A549 (cell line): ENCODE measurements at regions not wholly inside any gene's neighbourhood (a gene's known extent, or its start where the extent isn't known, plus 50 kb on each side); places are given as distances from the start of the nearest gene placed in this dataset.

ENCODE experiments used
- ATAC-seq, 2 experiments: fragments of 200-7000 bp in 1 of 2; fragments of >200 bp in 1 of 2; cut with Nextera tagmentation in 1 of 2; cut with Tn5 transposase in 1 of 2; 3 replicates each; pipeline versions ENCODE4 v1.8.0 to v1.9.1; 2018 to 2020; ENCODE audit warnings: mild to moderate bottlenecking in 1 of 2, moderate library complexity in 1 of 2
- CTCF ChIA-PET: fragments of 300-600 bp; sonication (Branson Sonifier 250); formaldehyde crosslinking; extraction: SDS; loops from one replicate; lab custom pipeline; 2021; ENCODE audit warnings: antibody characterized with exemption, inconsistent platforms; lab: Yijun Ruan, JAX
- POLR2A ChIA-PET: fragments of 350-600 bp; formaldehyde crosslinking; extraction: SDS; loops from one replicate; lab custom pipeline; 2021; ENCODE audit warnings: antibody characterized with exemption, inconsistent platforms; lab: Yijun Ruan, JAX
- DNase-seq, 2 experiments: peaks; one replicate each; pipeline versions ENCODE4 v3.0.0 to v3.0.0-alpha.2; 2011 to 2016; ENCODE audit warnings: low read depth in 1 of 2, low spot score in 1 of 2
- FAIRE-seq: peaks from 2 replicates; lab custom pipeline; 2011; peaks lifted over from hg19 to GRCh38; lab: Jason Lieb, UNC
- H3K27ac ChIP-seq, 2 experiments: fragments of >200 bp; sonication (Bioruptor Twin); formaldehyde crosslinking; 3 replicates each; pipeline ENCODE4 v1.5.1; 2016 to 2017
- H3K4me1 ChIP-seq: fragments of >200 bp; sonication (Bioruptor Twin); formaldehyde crosslinking; 3 replicates; pipeline ENCODE4 v1.6.1; 2016
- H3K4me2 ChIP-seq: fragments of >200 bp; sonication (Bioruptor Twin); formaldehyde crosslinking; 3 replicates; pipeline ENCODE4 v1.6.1; 2016
- H3K4me3 ChIP-seq: fragments of >200 bp; sonication (Bioruptor Twin); formaldehyde crosslinking; 3 replicates; pipeline ENCODE4 v1.5.1; 2016
- H3K9me3 ChIP-seq: fragments of >200 bp; sonication (Bioruptor Twin); formaldehyde crosslinking; 3 replicates; pipeline ENCODE4 v1.6.1; 2016
- CBX2 ChIP-seq: fragments of 200-600 bp; sonication (generic); IDR thresholded peaks from 2 replicates; pipeline ENCODE4 v1.6.1; 2016; ENCODE audit warnings: low read depth, mild to moderate bottlenecking, borderline replicate concordance
- CEBPB ChIP-seq, 2 experiments: fragments of >200 bp in 1 of 2; sonication (Bioruptor Twin) in 1 of 2; formaldehyde crosslinking in 1 of 2; IDR thresholded peaks; 2 replicates each; pipeline ENCODE4 v1.6.1; 2012 to 2016
- CHD2 ChIP-seq: fragments of 150-350 bp; IDR thresholded peaks from 2 replicates; pipeline ENCODE4 v1.6.1; 2014; ENCODE audit warnings: low read length; ENCODE audit not compliant: partially characterized antibody
- FOSL2 ChIP-seq, 2 experiments: fragments of 450-650 bp in 1 of 2; fragments of >200 bp in 1 of 2; sonication (Bioruptor Twin) in 1 of 2; formaldehyde crosslinking; IDR thresholded peaks; 2 replicates each; pipeline versions ENCODE4 v1.5.0 to v1.6.1; 2016 to 2020; ENCODE audit warnings: mild to moderate bottlenecking in 1 of 2, moderate library complexity in 1 of 2
- HDAC2 ChIP-seq: fragments of 200-600 bp; sonication (generic); IDR thresholded peaks from 2 replicates; pipeline ENCODE4 v1.6.1; 2016
- HEYL ChIP-seq: fragments of 250-450 bp; sonication (Bioruptor Pico); IDR thresholded peaks from 2 replicates; pipeline ENCODE4 v1.8.0; 2021; ENCODE audit warnings: mild to moderate bottlenecking, moderate library complexity
- HOXA7 ChIP-seq: fragments of 250-450 bp; sonication (Bioruptor Pico); IDR thresholded peaks from 2 replicates; pipeline ENCODE4 v1.5.0; 2020; ENCODE audit warnings: mild to moderate bottlenecking, moderate library complexity
- HOXB13 ChIP-seq: fragments of 250-450 bp; sonication (Bioruptor Pico); IDR thresholded peaks from 2 replicates; pipeline ENCODE4 v1.5.0; 2020; ENCODE audit warnings: low read depth, mild to moderate bottlenecking, moderate library complexity
- HOXB5 ChIP-seq: fragments of 250-450 bp; sonication (Bioruptor Pico); IDR thresholded peaks from 2 replicates; pipeline ENCODE4 v1.5.0; 2020; ENCODE audit warnings: mild to moderate bottlenecking, moderate library complexity
- JUN ChIP-seq, 2 experiments: fragments of >200 bp; sonication (Bioruptor Twin); formaldehyde crosslinking; IDR thresholded peaks; 2 replicates in 1 of 2; 3 replicates in 1 of 2; pipeline ENCODE4 v1.6.1; 2016 to 2017
- JUNB ChIP-seq: fragments of >200 bp; sonication (Bioruptor Twin); formaldehyde crosslinking; IDR thresholded peaks from 2 replicates; pipeline ENCODE4 v1.6.1; 2016
- KDM5A ChIP-seq: fragments of 200-600 bp; sonication (generic); IDR thresholded peaks from 2 replicates; pipeline ENCODE4 v1.6.1; 2016; ENCODE audit warnings: antibody characterized with exemption, mild to moderate bottlenecking
- MAFK ChIP-seq: fragments of 450-650 bp; IDR thresholded peaks from 2 replicates; pipeline ENCODE4 v1.6.1; 2014; ENCODE audit not compliant: partially characterized antibody
- MYC ChIP-seq: IDR thresholded peaks from 2 replicates; pipeline ENCODE4 v1.6.1; 2012; ENCODE audit warnings: mild to moderate bottlenecking, inconsistent platforms, low read length, improper control_type of control experiment, borderline replicate concordance
- NR3C1 ChIP-seq: fragments of >200 bp; sonication (Bioruptor Twin); formaldehyde crosslinking; IDR thresholded peaks from 3 replicates; pipeline ENCODE4 v1.6.1; 2017
- PBX3 ChIP-seq: IDR thresholded peaks from 2 replicates; pipeline ENCODE4 v1.6.1; 2012
- RFX5 ChIP-seq: fragments of 450-650 bp; IDR thresholded peaks from 2 replicates; pipeline ENCODE4 v1.7.1; 2014; ENCODE audit warnings: antibody characterized with exemption, mild to moderate bottlenecking, moderate library complexity
- RNF2 ChIP-seq: fragments of 200-600 bp; sonication (generic); IDR thresholded peaks from 2 replicates; pipeline ENCODE4 v1.6.1; 2016; ENCODE audit warnings: low read depth, mild to moderate bottlenecking, antibody characterized with exemption, moderate library complexity, borderline replicate concordance
- SREBF2 ChIP-seq: fragments of 450-650 bp; IDR thresholded peaks from 2 replicates; pipeline ENCODE4 v1.6.1; 2014; ENCODE audit warnings: mild to moderate bottlenecking, moderate library complexity
- ZSCAN20 ChIP-seq: fragments of 250-450 bp; sonication (Bioruptor Pico); IDR thresholded peaks from 2 replicates; pipeline ENCODE4 v1.8.0; 2022; ENCODE audit warnings: mild to moderate bottlenecking, moderate library complexity
- WGBS: methylation state at CpG from one replicate; pipeline ENCODE4 v1.1.6; 2017; ENCODE audit errors: missing lambda C conversion rate; 5-methylcytosine and 5-hydroxymethylcytosine counted together
- TF ChIP-seq, protein P1 (sequence below): IDR thresholded peaks from 2 replicates; pipeline ENCODE4 v1.6.1; 2012
- TF ChIP-seq, protein P2 (sequence below): fragments of 150-350 bp; IDR thresholded peaks from 2 replicates; pipeline ENCODE4 v1.6.1; 2014; ENCODE audit warnings: low read depth, mild to moderate bottlenecking, low read length
- TF ChIP-seq, protein P3 (sequence below): fragments of 250-450 bp; sonication (Bioruptor Pico); IDR thresholded peaks from 2 replicates; pipeline ENCODE4 v1.5.0; 2021; ENCODE audit warnings: mild to moderate bottlenecking, moderate library complexity, borderline replicate concordance
- TF ChIP-seq, protein P4 (sequence below): IDR thresholded peaks from 2 replicates; pipeline ENCODE4 v1.6.1; 2012; ENCODE audit warnings: low read depth, borderline replicate concordance

DNA sequence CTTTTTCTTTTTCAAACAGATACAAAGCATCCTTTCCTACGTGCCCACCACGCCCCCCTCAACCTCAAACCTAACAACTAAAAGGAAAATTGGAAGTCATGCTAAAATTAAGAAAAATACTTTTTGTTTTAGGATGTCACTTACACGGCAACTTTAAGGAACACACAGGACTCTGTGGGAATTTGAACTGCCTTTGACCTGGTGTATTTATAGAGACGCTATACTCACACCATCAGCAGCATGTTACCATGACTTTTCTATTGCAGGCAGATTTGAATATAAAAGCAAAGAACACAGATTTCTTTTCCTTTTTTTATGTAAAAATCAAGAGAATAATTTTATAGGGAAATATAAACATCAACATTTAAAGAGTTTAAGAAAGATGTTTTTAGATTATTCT lies 198.2 kb downstream of the SIPA1L2 start:
- ChIA-PET POLR2A (no interaction called here), CTCF (no interaction called here)

DNA sequence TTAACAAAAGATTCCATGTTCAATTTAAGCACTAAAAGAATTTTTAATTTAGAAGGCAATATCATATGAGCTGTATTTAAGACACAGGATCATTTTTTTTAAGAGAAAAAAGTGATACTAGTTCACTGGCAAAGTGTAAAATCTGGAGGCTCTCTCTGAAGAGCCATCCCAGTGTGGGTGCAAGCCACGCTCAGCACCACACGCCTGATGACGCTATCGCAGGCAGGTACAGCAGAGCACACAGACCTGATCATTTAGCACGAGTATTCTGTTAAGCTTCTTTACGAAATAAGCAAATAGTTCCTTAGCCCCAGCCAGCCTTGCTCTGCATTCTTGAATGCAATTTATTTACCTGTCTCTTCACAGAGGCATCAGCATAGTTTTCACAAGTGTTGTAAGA lies 198.6 kb downstream of the SIPA1L2 start:
- Histone ChIP-seq H3K4me3 (no peak overlapping the region), H3K9me3 (no peaks in the 10 kb centered on the region), H3K27ac (no peak overlapping the region), H3K4me1 (no peaks in the 10 kb centered on the region), H3K4me2 (no peak overlapping the region)
- POLR2A ChIA-PET: no interaction called here
- 96% methylated on average over 6 of the region's 6 CpGs for WGBS
- DNase-seq: no peak
- FAIRE-seq: no peak
- CTCF ChIA-PET: no interaction called here
- ATAC-seq: no peak
- TF ChIP-seq HOXB5 (CRISPR knock-in tag) (no peak), HOXA7 (CRISPR knock-in tag) (no peak), ZSCAN20 (CRISPR knock-in tag) (no peak), RFX5 (no peak), HOXB13 (CRISPR knock-in tag) (no peak), PBX3 (no peak), CHD2 (no peak)

More for the DNA sequence above, 198.2 kb downstream of the SIPA1L2 start:
- no peak overlapping the region for H3K4me3 ChIP-seq
- FAIRE-seq (no peak), DNase-seq (no peak), ATAC-seq (no peak)
- WGBS: 87% methylated on average over 4 of the region's 4 CpGs
- no peak overlapping the region for H3K27ac ChIP-seq
- H3K9me3 ChIP-seq: no peaks in the 10 kb centered on the region
- H3K4me1 ChIP-seq: no peaks in the 10 kb centered on the region
- H3K4me2 ChIP-seq: no peak overlapping the region
- TF ChIP-seq FOSL2 (IDR thresholded peaks at IDR 0.05): no peak
- no peak for TF ChIP-seq FOSL2 (CRISPR knock-in tag; IDR thresholded peaks at IDR 0.05)
- no peak for TF ChIP-seq SREBF2
- no peak for TF ChIP-seq MAFK
- TF ChIP-seq KDM5A: no peak
- no peak for TF ChIP-seq JUN (IDR thresholded peaks at IDR 0.05)
- TF ChIP-seq RFX5: no peak
- no peak for TF ChIP-seq HEYL (CRISPR knock-in tag)
- no peak for TF ChIP-seq PBX3
- TF ChIP-seq, protein P1, sequence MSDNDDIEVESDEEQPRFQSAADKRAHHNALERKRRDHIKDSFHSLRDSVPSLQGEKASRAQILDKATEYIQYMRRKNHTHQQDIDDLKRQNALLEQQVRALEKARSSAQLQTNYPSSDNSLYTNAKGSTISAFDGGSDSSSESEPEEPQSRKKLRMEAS: no peak
- no peak for TF ChIP-seq MYC
- TF ChIP-seq, protein P2, sequence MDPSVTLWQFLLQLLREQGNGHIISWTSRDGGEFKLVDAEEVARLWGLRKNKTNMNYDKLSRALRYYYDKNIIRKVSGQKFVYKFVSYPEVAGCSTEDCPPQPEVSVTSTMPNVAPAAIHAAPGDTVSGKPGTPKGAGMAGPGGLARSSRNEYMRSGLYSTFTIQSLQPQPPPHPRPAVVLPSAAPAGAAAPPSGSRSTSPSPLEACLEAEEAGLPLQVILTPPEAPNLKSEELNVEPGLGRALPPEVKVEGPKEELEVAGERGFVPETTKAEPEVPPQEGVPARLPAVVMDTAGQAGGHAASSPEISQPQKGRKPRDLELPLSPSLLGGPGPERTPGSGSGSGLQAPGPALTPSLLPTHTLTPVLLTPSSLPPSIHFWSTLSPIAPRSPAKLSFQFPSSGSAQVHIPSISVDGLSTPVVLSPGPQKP: no peak
- TF ChIP-seq, protein P3, sequence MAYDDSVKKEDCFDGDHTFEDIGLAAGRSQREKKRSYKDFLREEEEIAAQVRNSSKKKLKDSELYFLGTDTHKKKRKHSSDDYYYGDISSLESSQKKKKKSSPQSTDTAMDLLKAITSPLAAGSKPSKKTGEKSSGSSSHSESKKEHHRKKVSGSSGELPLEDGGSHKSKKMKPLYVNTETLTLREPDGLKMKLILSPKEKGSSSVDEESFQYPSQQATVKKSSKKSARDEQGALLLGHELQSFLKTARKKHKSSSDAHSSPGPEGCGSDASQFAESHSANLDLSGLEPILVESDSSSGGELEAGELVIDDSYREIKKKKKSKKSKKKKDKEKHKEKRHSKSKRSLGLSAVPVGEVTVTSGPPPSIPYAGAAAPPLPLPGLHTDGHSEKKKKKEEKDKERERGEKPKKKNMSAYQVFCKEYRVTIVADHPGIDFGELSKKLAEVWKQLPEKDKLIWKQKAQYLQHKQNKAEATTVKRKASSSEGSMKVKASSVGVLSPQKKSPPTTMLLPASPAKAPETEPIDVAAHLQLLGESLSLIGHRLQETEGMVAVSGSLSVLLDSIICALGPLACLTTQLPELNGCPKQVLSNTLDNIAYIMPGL (CRISPR knock-in tag): no peak
- no peak for TF ChIP-seq NR3C1
- TF ChIP-seq RNF2: no peak
- TF ChIP-seq CBX2: no peak
- TF ChIP-seq CEBPB (IDR thresholded peaks at IDR 0.05): no peak
- no peak for TF ChIP-seq JUNB
- TF ChIP-seq, protein P4, sequence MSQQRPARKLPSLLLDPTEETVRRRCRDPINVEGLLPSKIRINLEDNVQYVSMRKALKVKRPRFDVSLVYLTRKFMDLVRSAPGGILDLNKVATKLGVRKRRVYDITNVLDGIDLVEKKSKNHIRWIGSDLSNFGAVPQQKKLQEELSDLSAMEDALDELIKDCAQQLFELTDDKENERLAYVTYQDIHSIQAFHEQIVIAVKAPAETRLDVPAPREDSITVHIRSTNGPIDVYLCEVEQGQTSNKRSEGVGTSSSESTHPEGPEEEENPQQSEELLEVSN: no peak
- TF ChIP-seq HDAC2: no peak
